ENCODE measurements at regions not wholly inside any gene's neighbourhood (a gene's known extent, or its start where the extent isn't known, plus 50 kb on each side); places are given as distances from the start of the nearest gene placed in this dataset.

GRCh38 chr2:78077633-78078032 is 555.5 kb upstream of the LRRTM4 start:
- no peak overlapping the region for H4K91ac ChIP-seq (ENCODE audit: low read depth, low read length, poor library complexity)
- H3K79me1 ChIP-seq (ENCODE audit: low read depth, low read length), result no peaks in the 10 kb centered on the region
- no peak for DNase-seq (ENCODE audit: low spot score)
- H3K27me3 ChIP-seq (ENCODE audit: control insufficient read depth in 3 of 3, insufficient read depth in 3 of 3, low read depth in 1 of 3, low read length in 3 of 3), result no peaks in the 10 kb centered on the region
- no peaks in the 10 kb centered on the region for H3K36me3 ChIP-seq (replicated peaks in 1 of 2; ENCODE audit: control insufficient read depth in 2 of 2, insufficient read depth in 2 of 2, low read length in 2 of 2)
- WGBS, 2 donors (ENCODE audit: extremely low coverage in 2 of 2, insufficient read length in 2 of 2, insufficient replicate concordance in 1 of 2), result no CpG with 5 or more reads among the region's 4 CpGs
- H2BK120ac ChIP-seq (ENCODE audit: low read depth, low read length), result no peak overlapping the region
- no peak overlapping the region for H4K8ac ChIP-seq (ENCODE audit: low read depth, low read length)
- no peak overlapping the region for H3K4ac ChIP-seq (ENCODE audit: low read length)
- no peak overlapping the region for H3K4me3 ChIP-seq (ENCODE audit: low read length in 2 of 2)
- no peak overlapping the region for H3K14ac ChIP-seq (ENCODE audit: low read length)
- no peak overlapping the region for H3K9ac ChIP-seq (ENCODE audit: low read depth, low read length, poor library complexity)
- H2BK12ac ChIP-seq (ENCODE audit: low read length), result no peak overlapping the region
- H3K4me2 ChIP-seq (ENCODE audit: insufficient read depth, low read length, poor library complexity, severe bottlenecking), result no peak overlapping the region
- H3K9me3 ChIP-seq (replicated peaks in 1 of 2; ENCODE audit: control insufficient read depth in 2 of 2, insufficient read depth in 1 of 2, low read depth in 1 of 2, low read length in 2 of 2), result no peaks in the 10 kb centered on the region
- no peak overlapping the region for H3K27ac ChIP-seq (replicated peaks; ENCODE audit: low read length)
- H3K23ac ChIP-seq (ENCODE audit: low read depth, low read length, poor library complexity), result no peak overlapping the region
- H3K18ac ChIP-seq (ENCODE audit: low read length), result no peak overlapping the region
- H3K4me1 ChIP-seq (ENCODE audit: control insufficient read depth in 2 of 2, insufficient read depth in 1 of 2, low read depth in 1 of 2, low read length in 2 of 2), result no peaks in the 10 kb centered on the region
- H2AFZ ChIP-seq (ENCODE audit: low read length), result peak overlapping the region; percentile 17
- no peak overlapping the region for H2BK5ac ChIP-seq (ENCODE audit: low read length)
- H2BK15ac ChIP-seq (ENCODE audit: low read length), result no peak overlapping the region
- no peak overlapping the region for H2AK5ac ChIP-seq (ENCODE audit: low read depth, low read length)

GRCh38 chr2:78082555-78082954 is 560.4 kb upstream of the LRRTM4 start:
- Histone ChIP-seq H3K27ac (replicated peaks; ENCODE audit: low read length) (no peak overlapping the region), H4K8ac (ENCODE audit: low read depth, low read length) (no peak overlapping the region), H3K4me3 (ENCODE audit: low read length in 2 of 2) (no peak overlapping the region), H3K9me3 (replicated peaks in 1 of 2; ENCODE audit: control insufficient read depth in 2 of 2, insufficient read depth in 1 of 2, low read depth in 1 of 2, low read length in 2 of 2) (no peaks in the 10 kb centered on the region), H3K4me1 (ENCODE audit: control insufficient read depth in 2 of 2, insufficient read depth in 1 of 2, low read depth in 1 of 2, low read length in 2 of 2) (no peaks in the 10 kb centered on the region), H2BK5ac (ENCODE audit: low read length) (no peak overlapping the region), H2AK5ac (ENCODE audit: low read depth, low read length) (no peak overlapping the region), H3K79me1 (ENCODE audit: low read depth, low read length) (no peaks in the 10 kb centered on the region), H3K4ac (ENCODE audit: low read length) (no peak overlapping the region), H2AFZ (ENCODE audit: low read length) (no peak overlapping the region), H3K18ac (ENCODE audit: low read length) (no peak overlapping the region), H3K36me3 (replicated peaks in 1 of 2; ENCODE audit: control insufficient read depth in 2 of 2, insufficient read depth in 2 of 2, low read length in 2 of 2) (no peaks in the 10 kb centered on the region), H3K4me2 (ENCODE audit: insufficient read depth, low read length, poor library complexity, severe bottlenecking) (no peak overlapping the region), H3K27me3 (ENCODE audit: control insufficient read depth in 3 of 3, insufficient read depth in 3 of 3, low read depth in 1 of 3, low read length in 3 of 3) (no peaks in the 10 kb centered on the region), H2BK15ac (ENCODE audit: low read length) (no peak overlapping the region), H3K14ac (ENCODE audit: low read length) (no peak overlapping the region), H3K9ac (ENCODE audit: low read depth, low read length, poor library complexity) (no peak overlapping the region), H4K91ac (ENCODE audit: low read depth, low read length, poor library complexity) (no peak overlapping the region), H2BK120ac (ENCODE audit: low read depth, low read length) (no peak overlapping the region), H2BK12ac (ENCODE audit: low read length) (no peak overlapping the region), H3K23ac (ENCODE audit: low read depth, low read length, poor library complexity) (no peak overlapping the region)
- WGBS, 2 donors (ENCODE audit: extremely low coverage in 2 of 2, insufficient read length in 2 of 2, insufficient replicate concordance in 1 of 2), result no CpG with 5 or more reads among the region's 2 CpGs
- no peak for DNase-seq (ENCODE audit: low spot score)

- Histone ChIP-seq H3K36me3 (replicated peaks in 1 of 2; ENCODE audit: control insufficient read depth in 2 of 2, insufficient read depth in 2 of 2, low read length in 2 of 2) (no peaks in the 10 kb centered on the region), H2BK12ac (ENCODE audit: low read length) (no peak overlapping the region), H3K18ac (ENCODE audit: low read length) (no peak overlapping the region), H3K79me1 (ENCODE audit: low read depth, low read length) (no peaks in the 10 kb centered on the region), H3K9ac (ENCODE audit: low read depth, low read length, poor library complexity) (no peak overlapping the region), H3K27me3 (ENCODE audit: control insufficient read depth in 3 of 3, insufficient read depth in 3 of 3, low read depth in 1 of 3, low read length in 3 of 3) (no peaks in the 10 kb centered on the region), H2BK120ac (ENCODE audit: low read depth, low read length) (no peak overlapping the region), H4K91ac (ENCODE audit: low read depth, low read length, poor library complexity) (no peak overlapping the region), H2BK15ac (ENCODE audit: low read length) (no peak overlapping the region), H3K4ac (ENCODE audit: low read length) (no peak overlapping the region), H3K14ac (ENCODE audit: low read length) (no peak overlapping the region), H3K9me3 (replicated peaks in 1 of 2; ENCODE audit: control insufficient read depth in 2 of 2, insufficient read depth in 1 of 2, low read depth in 1 of 2, low read length in 2 of 2) (no peaks in the 10 kb centered on the region), H3K4me1 (ENCODE audit: control insufficient read depth in 2 of 2, insufficient read depth in 1 of 2, low read depth in 1 of 2, low read length in 2 of 2) (no peaks in the 10 kb centered on the region), H3K4me3 (ENCODE audit: low read length in 2 of 2) (no peak overlapping the region), H2AFZ (ENCODE audit: low read length) (no peak overlapping the region), H3K27ac (replicated peaks; ENCODE audit: low read length) (no peak overlapping the region), H4K8ac (ENCODE audit: low read depth, low read length) (no peak overlapping the region), H3K4me2 (ENCODE audit: insufficient read depth, low read length, poor library complexity, severe bottlenecking) (no peak overlapping the region), H2AK5ac (ENCODE audit: low read depth, low read length) (no peak overlapping the region), H2BK5ac (ENCODE audit: low read length) (no peak overlapping the region), H3K23ac (ENCODE audit: low read depth, low read length, poor library complexity) (no peak overlapping the region)
- DNase-seq (ENCODE audit: low spot score), result no peak
Measured at GRCh38 chr2:78093436-78093835, 571.3 kb upstream of the LRRTM4 start.

GRCh38 chr2:78109272-78109671 is 587.1 kb upstream of the LRRTM4 start:
- no peak for DNase-seq (ENCODE audit: low spot score)
- no CpG with 5 or more reads among the region's 3 CpGs for WGBS, 2 donors (ENCODE audit: extremely low coverage in 2 of 2, insufficient read length in 2 of 2, insufficient replicate concordance in 1 of 2)
- no peak overlapping the region for H3K18ac ChIP-seq (ENCODE audit: low read length)
- H2BK5ac ChIP-seq (ENCODE audit: low read length), result no peak overlapping the region
- H3K36me3 ChIP-seq (replicated peaks in 1 of 2; ENCODE audit: control insufficient read depth in 2 of 2, insufficient read depth in 2 of 2, low read length in 2 of 2), result no peaks in the 10 kb centered on the region
- H2BK12ac ChIP-seq (ENCODE audit: low read length), result no peak overlapping the region
- H3K4me1 ChIP-seq (ENCODE audit: control insufficient read depth in 2 of 2, insufficient read depth in 1 of 2, low read depth in 1 of 2, low read length in 2 of 2), result no peaks in the 10 kb centered on the region
- no peak overlapping the region for H3K23ac ChIP-seq (ENCODE audit: low read depth, low read length, poor library complexity)
- no peak overlapping the region for H3K4me3 ChIP-seq (ENCODE audit: low read length in 2 of 2)
- no peak overlapping the region for H2BK15ac ChIP-seq (ENCODE audit: low read length)
- no peak overlapping the region for H4K91ac ChIP-seq (ENCODE audit: low read depth, low read length, poor library complexity)
- no peak overlapping the region for H3K9ac ChIP-seq (ENCODE audit: low read depth, low read length, poor library complexity)
- no peak overlapping the region for H2AFZ ChIP-seq (ENCODE audit: low read length)
- H3K4ac ChIP-seq (ENCODE audit: low read length), result no peak overlapping the region
- H3K4me2 ChIP-seq (ENCODE audit: insufficient read depth, low read length, poor library complexity, severe bottlenecking), result no peak overlapping the region
- H2AK5ac ChIP-seq (ENCODE audit: low read depth, low read length), result no peak overlapping the region
- H3K27ac ChIP-seq (replicated peaks; ENCODE audit: low read length), result no peak overlapping the region
- no peak overlapping the region for H4K8ac ChIP-seq (ENCODE audit: low read depth, low read length)
- H2BK120ac ChIP-seq (ENCODE audit: low read depth, low read length), result no peak overlapping the region
- H3K9me3 ChIP-seq (replicated peaks in 1 of 2; ENCODE audit: control insufficient read depth in 2 of 2, insufficient read depth in 1 of 2, low read depth in 1 of 2, low read length in 2 of 2), result peaks cover 0 to 6% of the 10 kb centered on the region in 2 donors
- no peak overlapping the region for H3K14ac ChIP-seq (ENCODE audit: low read length)
- H3K79me1 ChIP-seq (ENCODE audit: low read depth, low read length), result no peaks in the 10 kb centered on the region
- H3K27me3 ChIP-seq (ENCODE audit: control insufficient read depth in 3 of 3, insufficient read depth in 3 of 3, low read depth in 1 of 3, low read length in 3 of 3), result no peaks in the 10 kb centered on the region
